GM18868 (cell line): ENCODE measurements at regions not wholly inside any gene's neighbourhood (a gene's known extent, or its start where the extent isn't known, plus 50 kb on each side); places are given as distances from the start of the nearest gene placed in this dataset.
"Not testable (repeated sequence)": the region's sequence is repeated elsewhere in the genome, so short reads cannot be mapped to it uniquely, and the experiment has no call there.

Source experiments
- ATAC-seq: cut with Tn5 transposase; IDR thresholded peaks from one replicate; pipeline ENCODE4 v1.9.1; 2021; ENCODE audit warnings: mild to moderate bottlenecking, moderate library complexity; ENCODE audit not compliant: unreplicated experiment

- no peak for ATAC-seq
Observed at GRCh38 chr9:81083854-81084512, 605.4 kb downstream of the TLE1 start.

GRCh38 chr9:81083067-81083466 is 606.3 kb downstream of the TLE1 start:
- no peak for ATAC-seq

- no peak for ATAC-seq
Observed at GRCh38 chr9:81082221-81082620, 607.1 kb downstream of the TLE1 start.

GRCh38 chr9:81080900-81081299 is 608.4 kb downstream of the TLE1 start:
- ATAC-seq: no peak

GRCh38 chr9:81080185-81080584 is 609.2 kb downstream of the TLE1 start:
- no peak for ATAC-seq

GRCh38 chr9:81079055-81079454 is 610.3 kb downstream of the TLE1 start:
- no peak for ATAC-seq

GRCh38 chr9:81078555-81078954 is 610.8 kb downstream of the TLE1 start:
- no peak for ATAC-seq

- ATAC-seq: peak; percentile 56
Observed at GRCh38 chr9:81077572-81077971, 611.8 kb downstream of the TLE1 start.

GRCh38 chr9:81076131-81076530 is 613.2 kb downstream of the TLE1 start:
- ATAC-seq: no peak

GRCh38 chr9:81074221-81074620 is 615.1 kb downstream of the TLE1 start:
- no peak for ATAC-seq

- ATAC-seq: no peak
Observed at GRCh38 chr9:81073821-81074220, 615.5 kb downstream of the TLE1 start.

- ATAC-seq: no peak
Observed at GRCh38 chr9:81072758-81073157, 616.6 kb downstream of the TLE1 start.

- ATAC-seq: no peak
Observed at GRCh38 chr9:81071108-81071507, 618.2 kb downstream of the TLE1 start.

- no peak for ATAC-seq
Observed at GRCh38 chr9:81070689-81071088, 618.7 kb downstream of the TLE1 start.

GRCh38 chr9:81069923-81070322 is 619.4 kb downstream of the TLE1 start:
- no peak for ATAC-seq

- no peak for ATAC-seq
Observed at GRCh38 chr9:81069038-81069795, 620.1 kb downstream of the TLE1 start.

- ATAC-seq: not testable (repeated sequence)
Observed at GRCh38 chr9:81062995-81063394, 626.4 kb downstream of the TLE1 start.

- no peak for ATAC-seq
Observed at GRCh38 chr9:81058782-81059181, 630.6 kb downstream of the TLE1 start.

- no peak for ATAC-seq
Observed at GRCh38 chr9:81053298-81054025, 635.9 kb downstream of the TLE1 start.

GRCh38 chr9:81052846-81053245 is 636.5 kb downstream of the TLE1 start:
- ATAC-seq: no peak

- ATAC-seq: no peak
Observed at GRCh38 chr9:81047280-81047679, 642.1 kb downstream of the TLE1 start.

- ATAC-seq: no peak
Observed at GRCh38 chr9:81045658-81046057, 643.7 kb downstream of the TLE1 start.
